NCI-H2171 (cell line): ENCODE measurements at regions not wholly inside any gene's neighbourhood (a gene's known extent, or its start where the extent isn't known, plus 50 kb on each side); places are given as distances from the start of the nearest gene placed in this dataset.

Experiments
- DNase-seq: peaks from one replicate; lab custom pipeline; 2025; lab: John Stamatoyannopoulos, UW

DNA sequence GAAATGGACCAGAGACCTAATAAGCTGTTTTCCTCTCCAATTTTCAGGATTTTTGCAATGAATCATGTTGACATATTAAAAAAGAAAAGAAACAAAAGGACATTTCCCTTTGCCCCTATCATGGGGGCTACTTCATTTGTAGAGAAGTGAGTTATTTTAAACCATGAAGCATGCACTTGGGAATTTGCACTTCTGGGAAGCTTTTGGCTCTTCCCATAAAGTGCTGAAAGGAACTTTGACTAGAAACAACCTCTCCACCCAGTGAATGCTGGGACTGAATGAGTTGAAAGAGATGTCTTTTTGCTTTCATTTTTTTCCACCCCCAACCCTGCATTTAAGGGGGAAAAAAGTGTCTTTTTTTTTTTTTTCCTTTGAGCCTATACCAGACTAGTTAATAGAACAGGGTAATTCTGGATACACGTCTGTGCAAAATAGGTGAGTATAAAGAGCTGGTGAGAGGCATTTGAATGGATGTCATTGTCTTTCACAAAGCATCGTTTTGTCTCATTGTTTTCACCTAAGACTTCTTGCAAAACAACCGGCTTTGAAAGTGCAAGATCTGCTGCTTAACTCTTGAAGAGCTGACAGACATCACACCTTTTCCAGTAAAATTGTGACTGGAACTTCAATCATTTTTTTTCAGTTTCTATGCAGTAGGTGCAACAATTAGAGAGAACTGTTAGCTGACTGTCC, 138.7 kb upstream of the BACH2 start:
- DNase-seq = no peak

DNA sequence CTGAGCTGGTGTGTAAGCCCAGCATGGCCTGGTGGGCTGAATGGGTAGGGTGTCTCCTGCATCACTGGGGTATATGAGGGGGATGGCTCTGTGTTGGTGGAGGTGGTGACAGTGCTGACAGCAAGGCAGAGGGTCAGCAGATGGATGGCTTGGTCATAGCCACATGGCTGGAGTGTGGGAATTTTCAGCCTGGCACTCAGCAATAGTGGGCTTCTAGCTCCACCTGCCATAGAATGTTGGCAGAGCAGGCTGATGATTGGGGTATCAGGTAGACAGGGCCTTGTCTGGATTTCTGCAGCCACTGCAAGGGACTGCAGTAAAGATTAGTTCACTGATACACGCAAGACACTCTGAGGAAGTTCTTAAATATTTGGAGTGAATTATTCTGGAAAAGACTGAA, 137.5 kb upstream of the BACH2 start:
- no peak for DNase-seq

GRCh38 chr6:90432937-90433336, 136.3 kb upstream of the BACH2 start:
- no peak for DNase-seq

DNA sequence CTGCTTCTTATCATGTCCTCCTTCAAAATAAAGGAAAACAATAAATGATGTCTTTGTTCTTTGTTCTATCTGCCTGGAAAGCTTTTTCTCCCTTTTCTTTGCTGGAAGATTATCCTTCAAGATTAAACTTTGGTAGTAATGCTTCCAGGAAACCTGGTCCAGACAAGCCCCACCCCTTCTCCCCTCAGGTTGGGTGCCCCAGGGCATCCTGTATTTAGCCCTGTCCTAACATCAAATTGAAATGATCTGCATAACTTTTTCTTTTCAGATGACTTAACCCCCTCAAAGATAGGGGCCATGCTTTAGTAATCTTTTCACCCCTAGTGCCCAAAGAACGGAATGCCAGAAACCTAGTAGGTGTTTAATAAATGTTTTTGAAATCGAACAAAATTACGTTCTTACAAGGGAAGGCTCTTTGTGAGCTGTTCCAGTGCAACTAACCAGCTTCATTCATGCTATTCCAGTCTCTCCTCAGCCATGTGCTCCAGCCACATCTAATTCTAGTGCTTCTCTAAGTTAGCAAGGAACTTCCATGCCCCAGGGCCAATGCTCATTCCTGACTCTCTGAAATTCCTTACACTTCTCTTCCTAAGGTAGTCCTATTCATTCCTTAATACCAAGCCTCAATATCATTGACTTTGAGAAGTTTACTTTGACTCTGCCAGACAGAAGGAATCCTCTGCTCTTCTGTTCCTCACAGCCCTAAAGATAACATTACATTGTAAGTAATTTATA, 135.6 kb upstream of the BACH2 start:
- DNase-seq = no peak

GRCh38 chr6:90431576-90431975, 134.9 kb upstream of the BACH2 start:
- DNase-seq = no peak

- DNase-seq = no peak
Observed at GRCh38 chr6:90429713-90430112, 133.1 kb upstream of the BACH2 start.

GRCh38 chr6:90428514-90428913, 131.9 kb upstream of the BACH2 start:
- no peak for DNase-seq

- no peak for DNase-seq
Observed at GRCh38 chr6:90425161-90425641, 128.6 kb upstream of the BACH2 start.

GRCh38 chr6:90424580-90424979, 127.9 kb upstream of the BACH2 start:
- DNase-seq = no peak

- no peak for DNase-seq
Observed at GRCh38 chr6:90421666-90422065, 125.0 kb upstream of the BACH2 start.

- DNase-seq = no peak
Observed at GRCh38 chr6:90420500-90420899, 123.9 kb upstream of the BACH2 start.

DNA sequence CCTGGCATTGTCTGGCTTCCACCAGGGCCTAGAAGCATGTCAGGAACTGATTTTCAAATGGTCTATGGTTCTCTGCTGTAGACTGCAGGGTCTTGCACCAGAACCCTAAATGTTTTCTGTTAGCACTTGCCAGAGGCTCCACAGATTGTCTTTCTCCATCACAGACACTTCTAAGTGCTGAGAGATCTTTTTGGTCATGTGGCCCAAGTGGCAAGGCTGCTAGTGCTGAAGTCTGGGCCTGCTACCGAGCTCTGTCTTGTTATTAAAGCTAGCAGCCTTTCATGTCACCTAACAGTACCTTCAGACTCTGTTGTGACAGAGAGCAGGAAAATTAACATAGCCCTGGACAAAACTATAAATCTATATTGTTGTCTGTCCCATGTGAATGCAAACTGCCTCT, 120.7 kb upstream of the BACH2 start:
- no peak for DNase-seq

GRCh38 chr6:90416322-90416721, 119.7 kb upstream of the BACH2 start:
- DNase-seq = no peak

GRCh38 chr6:90415178-90415577, 118.5 kb upstream of the BACH2 start:
- no peak for DNase-seq

DNA sequence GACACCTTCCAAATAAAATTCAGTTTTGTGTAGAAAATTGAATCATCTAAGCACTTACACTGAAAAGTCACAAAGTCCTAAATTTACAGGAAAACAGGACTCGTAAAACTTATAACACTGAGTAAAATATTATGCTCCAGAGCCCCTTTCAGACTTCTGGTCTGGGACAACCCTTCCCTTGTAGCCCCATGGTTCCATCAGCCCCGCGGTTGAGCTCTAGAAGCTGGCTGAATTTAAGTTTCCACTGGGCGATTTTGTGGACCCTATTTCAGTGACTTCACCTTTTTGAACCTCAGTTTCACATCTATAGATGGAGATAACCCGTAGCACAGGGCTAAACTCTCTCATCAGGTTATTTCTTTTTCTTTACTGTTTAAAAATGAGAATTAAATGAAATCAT, 117.7 kb upstream of the BACH2 start:
- no peak for DNase-seq

GRCh38 chr6:90413867-90414266, 117.2 kb upstream of the BACH2 start:
- peak; percentile 74 for DNase-seq

- no peak for DNase-seq
Observed at GRCh38 chr6:90413396-90413795, 116.8 kb upstream of the BACH2 start.

DNA sequence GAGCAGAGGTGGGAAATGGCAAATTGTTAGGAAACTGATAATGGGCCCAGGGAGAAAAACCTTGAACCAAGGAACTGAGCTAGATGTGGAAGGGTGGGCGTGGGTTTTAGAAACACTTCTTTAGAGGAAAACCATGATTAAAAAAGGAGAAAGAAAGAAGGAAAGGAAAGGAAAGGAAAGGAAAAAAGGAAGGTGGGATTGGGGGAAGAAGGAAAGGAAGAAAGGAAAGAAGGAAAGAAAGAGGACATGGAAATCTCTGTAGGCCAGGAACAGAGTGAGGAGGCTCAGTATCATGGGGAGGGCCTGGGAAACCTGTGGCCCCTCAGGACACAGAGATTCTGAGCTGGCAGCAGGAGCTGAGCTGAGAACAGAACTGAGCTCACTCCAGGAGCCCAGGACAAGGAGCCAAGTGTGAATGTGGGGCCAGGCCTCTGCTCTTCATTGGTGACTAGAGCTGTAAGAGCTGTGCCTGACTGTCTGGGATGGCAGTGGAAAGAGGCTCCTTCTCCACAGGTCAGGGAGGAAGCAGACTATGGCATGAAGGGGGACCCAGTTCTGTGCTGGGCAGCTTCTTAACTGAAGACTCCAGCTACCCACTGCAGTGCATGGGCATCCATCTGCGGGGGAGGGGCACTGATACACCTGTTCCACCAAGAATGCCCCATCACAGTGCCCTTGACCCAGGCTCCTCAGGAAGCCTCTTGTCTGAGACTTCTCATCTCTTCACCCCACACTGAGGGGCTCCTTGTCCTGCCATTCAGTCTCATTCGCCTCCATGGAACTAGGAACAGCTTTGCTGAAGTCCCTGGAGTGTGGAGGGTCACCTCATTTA, 116.1 kb upstream of the BACH2 start:
- no peak for DNase-seq

GRCh38 chr6:90411292-90411781, 114.7 kb upstream of the BACH2 start:
- DNase-seq = no peak

GRCh38 chr6:90409700-90410099, 113.1 kb upstream of the BACH2 start:
- no peak for DNase-seq

DNA sequence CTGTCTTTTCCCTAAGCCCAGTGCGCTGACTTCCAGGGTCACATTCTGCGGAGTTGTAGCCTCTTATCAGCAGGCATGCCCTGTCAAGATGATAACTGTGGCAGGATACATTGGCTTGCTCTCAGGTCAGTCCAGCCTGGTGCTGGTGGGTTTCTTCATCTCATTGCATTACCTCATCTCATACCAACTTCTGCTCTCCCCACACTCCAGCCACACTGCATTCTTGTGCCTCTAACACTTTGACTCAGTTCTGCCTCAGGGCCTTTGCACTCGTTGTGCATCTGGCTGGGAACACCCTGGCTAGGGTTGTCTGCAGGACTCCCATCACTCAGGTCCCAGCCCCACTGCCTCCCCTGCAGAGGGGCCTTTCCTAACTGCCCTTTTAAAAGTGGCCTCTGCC, 110.3 kb upstream of the BACH2 start:
- DNase-seq = no peak

- DNase-seq = no peak
Observed at GRCh38 chr6:90406142-90406794, 109.6 kb upstream of the BACH2 start.
